GM12872 (cell line): ENCODE measurements at regions not wholly inside any gene's neighbourhood (a gene's known extent, or its start where the extent isn't known, plus 50 kb on each side); places are given as distances from the start of the nearest gene placed in this dataset.

Experiments
- TF ChIP-seq, protein P1 (sequence below): IDR thresholded peaks from 3 replicates; pipeline ENCODE4 v1.5.1; 2011; ENCODE audit warnings: low read depth, mild to moderate bottlenecking, low read length, moderate library complexity; ENCODE audit not compliant: insufficient read depth

DNA sequence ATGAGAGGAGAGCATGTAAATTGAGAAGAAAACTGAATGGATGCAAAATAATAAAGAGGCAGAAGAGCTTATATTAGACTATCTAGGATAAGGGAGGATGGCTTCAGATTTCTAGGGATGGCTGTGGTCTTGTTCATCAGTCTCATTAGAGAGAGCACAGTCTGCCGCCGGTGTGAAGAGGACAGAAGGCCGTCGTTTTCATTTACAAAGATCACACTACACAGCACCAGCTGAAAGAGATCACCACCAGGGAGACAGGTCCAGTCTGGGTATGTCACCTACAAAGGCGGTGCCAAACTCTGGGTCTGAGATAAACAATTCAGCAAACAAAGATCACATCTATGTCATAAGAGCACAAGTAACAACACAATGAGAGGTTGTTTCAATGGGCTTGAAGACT, 1222.3 kb upstream of the SLC10A2 start:
- TF ChIP-seq, protein P1, sequence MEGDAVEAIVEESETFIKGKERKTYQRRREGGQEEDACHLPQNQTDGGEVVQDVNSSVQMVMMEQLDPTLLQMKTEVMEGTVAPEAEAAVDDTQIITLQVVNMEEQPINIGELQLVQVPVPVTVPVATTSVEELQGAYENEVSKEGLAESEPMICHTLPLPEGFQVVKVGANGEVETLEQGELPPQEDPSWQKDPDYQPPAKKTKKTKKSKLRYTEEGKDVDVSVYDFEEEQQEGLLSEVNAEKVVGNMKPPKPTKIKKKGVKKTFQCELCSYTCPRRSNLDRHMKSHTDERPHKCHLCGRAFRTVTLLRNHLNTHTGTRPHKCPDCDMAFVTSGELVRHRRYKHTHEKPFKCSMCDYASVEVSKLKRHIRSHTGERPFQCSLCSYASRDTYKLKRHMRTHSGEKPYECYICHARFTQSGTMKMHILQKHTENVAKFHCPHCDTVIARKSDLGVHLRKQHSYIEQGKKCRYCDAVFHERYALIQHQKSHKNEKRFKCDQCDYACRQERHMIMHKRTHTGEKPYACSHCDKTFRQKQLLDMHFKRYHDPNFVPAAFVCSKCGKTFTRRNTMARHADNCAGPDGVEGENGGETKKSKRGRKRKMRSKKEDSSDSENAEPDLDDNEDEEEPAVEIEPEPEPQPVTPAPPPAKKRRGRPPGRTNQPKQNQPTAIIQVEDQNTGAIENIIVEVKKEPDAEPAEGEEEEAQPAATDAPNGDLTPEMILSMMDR, result no peak

GRCh38 chr13:104286566-104287290, 1220.5 kb upstream of the SLC10A2 start:
- TF ChIP-seq, protein P1, result no peak

- TF ChIP-seq, protein P1, result no peak
These were observed 1215.7 kb upstream of the SLC10A2 start for GRCh38 chr13:104281910-104282309.

DNA sequence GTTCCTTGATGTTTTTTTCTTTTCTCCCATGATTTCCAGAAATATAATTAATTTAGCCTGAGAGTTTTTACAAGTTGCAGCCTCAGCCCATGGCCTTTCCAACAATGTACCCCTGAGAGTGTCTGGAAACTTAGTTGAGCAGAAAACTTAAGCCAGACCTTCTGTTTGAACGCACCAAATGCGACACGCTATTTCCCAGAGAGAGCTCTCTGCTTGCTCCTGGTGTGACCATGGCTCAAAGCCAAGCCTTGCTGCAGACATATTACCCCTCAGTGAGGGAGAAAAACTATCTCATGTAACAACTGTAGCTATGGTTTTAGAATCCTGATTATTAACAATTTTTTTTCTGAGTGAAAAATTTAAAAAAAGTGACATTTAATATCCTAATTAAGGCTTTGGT, 1204.5 kb upstream of the SLC10A2 start:
- TF ChIP-seq, protein P1, result no peak

DNA sequence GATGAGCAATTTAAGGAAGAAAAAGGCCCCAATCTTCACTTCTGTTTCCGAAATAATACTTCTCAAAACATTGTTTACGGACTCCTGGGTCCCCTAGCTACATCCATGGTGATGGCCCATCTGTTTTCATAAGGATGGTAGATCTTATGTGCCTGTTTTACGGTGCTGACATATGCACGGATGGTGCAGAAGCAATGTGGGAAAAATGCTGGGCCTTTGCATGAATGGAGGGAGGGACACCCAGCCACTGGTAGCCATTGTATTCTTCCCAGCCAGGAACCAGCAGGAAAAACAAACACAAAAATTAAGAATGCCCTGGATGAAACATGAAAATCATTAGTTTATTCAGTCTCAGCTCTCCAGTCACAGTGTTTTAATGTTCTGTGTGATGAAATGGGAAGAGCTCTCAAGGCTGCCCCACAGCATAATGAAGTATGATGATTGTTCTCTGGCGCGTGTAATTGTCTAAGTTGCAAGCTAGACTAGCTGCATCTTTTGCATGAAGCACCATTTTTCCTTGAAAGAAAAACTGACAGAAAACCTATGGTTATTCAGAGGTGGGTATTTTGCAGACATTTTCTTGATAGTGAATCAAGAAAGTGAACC, 1201.1 kb upstream of the SLC10A2 start:
- TF ChIP-seq, protein P1, result no peak

DNA sequence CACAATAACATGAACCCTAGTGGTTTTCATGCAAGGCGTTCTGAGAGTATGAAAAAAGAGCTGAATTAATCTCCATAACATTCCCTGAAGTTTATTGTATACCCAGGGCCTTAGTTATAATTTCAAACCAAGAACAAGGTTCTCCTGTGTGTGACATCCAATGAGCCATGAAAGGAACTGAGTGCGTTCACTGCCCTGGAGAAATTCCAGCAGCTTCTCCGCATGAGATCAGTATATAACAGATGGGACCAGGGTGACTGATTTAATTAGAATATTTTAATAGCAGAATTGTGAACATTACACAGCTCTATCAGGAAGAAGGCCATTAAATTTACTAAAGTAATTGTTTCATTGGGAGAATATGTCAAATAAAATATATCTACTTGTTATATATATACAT, 1190.5 kb upstream of the SLC10A2 start:
- TF ChIP-seq, protein P1, result no peak

GRCh38 chr13:104253063-104253680, 1187.0 kb upstream of the SLC10A2 start:
- TF ChIP-seq, protein P1, result no peak
